ENCODE measurements at regions not wholly inside any gene's neighbourhood (a gene's known extent, or its start where the extent isn't known, plus 50 kb on each side); places are given as distances from the start of the nearest gene placed in this dataset.

- Histone ChIP-seq H3K79me2 (ENCODE audit: insufficient read depth, low read length) (no peaks in the 10 kb centered on the region), H3K27ac (ENCODE audit: low read depth, low read length) (no peak overlapping the region), H3F3A (ENCODE audit: insufficient read depth) (no peaks in the 10 kb centered on the region), H4K20me1 (ENCODE audit: low read depth, low read length) (no peaks in the 10 kb centered on the region), H3K4me3 (ENCODE audit: insufficient read depth, low read length, poor library complexity, severe bottlenecking) (no peak overlapping the region), H3K9me2 (replicated peaks; ENCODE audit: insufficient read depth, low read length) (no peaks in the 10 kb centered on the region), H3K4me2 (ENCODE audit: low read depth, low read length, poor library complexity, severe bottlenecking) (no peak overlapping the region), H2AFZ (ENCODE audit: low read depth, low read length, severe bottlenecking) (no peak overlapping the region), H3K9ac (ENCODE audit: low read length) (no peak overlapping the region), H3K27me3 (ENCODE audit: low read length) (no peaks in the 10 kb centered on the region), H3K9me3 (ENCODE audit: insufficient read depth, low read length) (no peaks in the 10 kb centered on the region), H3K36me3 (ENCODE audit: low read length) (no peaks in the 10 kb centered on the region)
- TF ChIP-seq, protein P1, sequence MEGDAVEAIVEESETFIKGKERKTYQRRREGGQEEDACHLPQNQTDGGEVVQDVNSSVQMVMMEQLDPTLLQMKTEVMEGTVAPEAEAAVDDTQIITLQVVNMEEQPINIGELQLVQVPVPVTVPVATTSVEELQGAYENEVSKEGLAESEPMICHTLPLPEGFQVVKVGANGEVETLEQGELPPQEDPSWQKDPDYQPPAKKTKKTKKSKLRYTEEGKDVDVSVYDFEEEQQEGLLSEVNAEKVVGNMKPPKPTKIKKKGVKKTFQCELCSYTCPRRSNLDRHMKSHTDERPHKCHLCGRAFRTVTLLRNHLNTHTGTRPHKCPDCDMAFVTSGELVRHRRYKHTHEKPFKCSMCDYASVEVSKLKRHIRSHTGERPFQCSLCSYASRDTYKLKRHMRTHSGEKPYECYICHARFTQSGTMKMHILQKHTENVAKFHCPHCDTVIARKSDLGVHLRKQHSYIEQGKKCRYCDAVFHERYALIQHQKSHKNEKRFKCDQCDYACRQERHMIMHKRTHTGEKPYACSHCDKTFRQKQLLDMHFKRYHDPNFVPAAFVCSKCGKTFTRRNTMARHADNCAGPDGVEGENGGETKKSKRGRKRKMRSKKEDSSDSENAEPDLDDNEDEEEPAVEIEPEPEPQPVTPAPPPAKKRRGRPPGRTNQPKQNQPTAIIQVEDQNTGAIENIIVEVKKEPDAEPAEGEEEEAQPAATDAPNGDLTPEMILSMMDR (IDR thresholded peaks at IDR 0.05; ENCODE audit: insufficient read depth, low read length, poor library complexity, severe bottlenecking), result no peak
- TF ChIP-seq EZH2phosphoT487 (conservative IDR thresholded peaks at IDR 0.05; ENCODE audit: low read length), result no peak
Observed at GRCh38 chr13:67643516-67644055, 413.4 kb upstream of the PCDH9 start.

DNA sequence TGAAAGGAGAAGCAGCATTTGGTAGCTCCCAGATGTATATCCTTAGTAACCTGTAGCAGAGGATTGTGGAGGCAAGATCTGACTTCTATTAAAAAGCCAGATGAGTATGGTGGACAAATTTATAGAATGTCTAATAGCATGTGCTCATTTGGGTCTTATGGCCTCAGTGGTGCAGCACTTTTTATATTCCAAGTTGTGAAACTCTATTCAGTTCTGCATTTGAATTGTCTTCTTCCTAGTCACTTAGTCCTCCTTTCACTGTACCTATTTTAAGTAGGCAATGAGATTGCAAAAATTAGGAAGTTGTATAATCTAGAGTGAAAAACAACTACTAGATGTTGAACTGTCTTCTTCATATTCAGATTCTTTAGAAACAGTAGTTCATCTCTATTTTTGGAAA is 412.5 kb upstream of the PCDH9 start:
- H3K27me3 ChIP-seq (ENCODE audit: low read length), result no peaks in the 10 kb centered on the region
- H3K36me3 ChIP-seq (ENCODE audit: low read length), result no peaks in the 10 kb centered on the region
- H3K4me2 ChIP-seq (ENCODE audit: low read depth, low read length, poor library complexity, severe bottlenecking), result no peak overlapping the region
- H3K9ac ChIP-seq (ENCODE audit: low read length), result no peak overlapping the region
- H3F3A ChIP-seq (ENCODE audit: insufficient read depth), result no peaks in the 10 kb centered on the region
- H3K4me3 ChIP-seq (ENCODE audit: insufficient read depth, low read length, poor library complexity, severe bottlenecking), result no peak overlapping the region
- H3K9me3 ChIP-seq (ENCODE audit: insufficient read depth, low read length), result no peaks in the 10 kb centered on the region
- H4K20me1 ChIP-seq (ENCODE audit: low read depth, low read length), result no peaks in the 10 kb centered on the region
- H2AFZ ChIP-seq (ENCODE audit: low read depth, low read length, severe bottlenecking), result no peak overlapping the region
- H3K27ac ChIP-seq (ENCODE audit: low read depth, low read length), result no peak overlapping the region
- no peaks in the 10 kb centered on the region for H3K79me2 ChIP-seq (ENCODE audit: insufficient read depth, low read length)
- TF ChIP-seq, protein P1 (IDR thresholded peaks at IDR 0.05; ENCODE audit: insufficient read depth, low read length, poor library complexity, severe bottlenecking), result no peak
- no peak for TF ChIP-seq EZH2phosphoT487 (conservative IDR thresholded peaks at IDR 0.05; ENCODE audit: low read length)
- no peaks in the 10 kb centered on the region for H3K9me2 ChIP-seq (replicated peaks; ENCODE audit: insufficient read depth, low read length)

DNA sequence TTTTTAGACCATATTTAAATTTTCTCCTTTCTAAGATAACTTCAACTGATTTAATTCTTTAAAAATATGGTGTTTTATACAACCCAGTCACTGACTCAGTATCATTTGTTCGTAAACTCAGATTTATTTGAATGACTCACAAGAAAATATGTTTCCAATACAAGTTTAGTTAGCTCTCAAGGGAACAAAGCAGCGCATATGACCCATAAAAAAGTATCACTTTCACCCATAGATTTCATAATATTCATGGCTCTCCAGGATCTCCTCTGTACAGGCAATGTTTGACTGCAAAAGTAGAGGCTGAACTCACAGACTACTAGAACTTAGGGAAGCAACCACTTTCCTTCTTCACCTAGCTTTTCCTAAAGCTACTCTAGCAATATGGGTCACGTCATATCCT is 405.6 kb upstream of the PCDH9 start:
- H3K9ac ChIP-seq (ENCODE audit: low read length), result no peak overlapping the region
- no peaks in the 10 kb centered on the region for H4K20me1 ChIP-seq (ENCODE audit: low read depth, low read length)
- H3K27ac ChIP-seq (ENCODE audit: low read depth, low read length), result no peak overlapping the region
- H3K36me3 ChIP-seq (ENCODE audit: low read length), result no peaks in the 10 kb centered on the region
- H3K79me2 ChIP-seq (ENCODE audit: insufficient read depth, low read length), result no peaks in the 10 kb centered on the region
- no peak overlapping the region for H3K4me3 ChIP-seq (ENCODE audit: insufficient read depth, low read length, poor library complexity, severe bottlenecking)
- no peaks in the 10 kb centered on the region for H3K9me3 ChIP-seq (ENCODE audit: insufficient read depth, low read length)
- TF ChIP-seq, protein P1 (IDR thresholded peaks at IDR 0.05; ENCODE audit: insufficient read depth, low read length, poor library complexity, severe bottlenecking), result no peak
- TF ChIP-seq EZH2phosphoT487 (conservative IDR thresholded peaks at IDR 0.05; ENCODE audit: low read length), result no peak
- no peak overlapping the region for H2AFZ ChIP-seq (ENCODE audit: low read depth, low read length, severe bottlenecking)
- no peaks in the 10 kb centered on the region for H3F3A ChIP-seq (ENCODE audit: insufficient read depth)
- no peaks in the 10 kb centered on the region for H3K27me3 ChIP-seq (ENCODE audit: low read length)
- no peak overlapping the region for H3K4me2 ChIP-seq (ENCODE audit: low read depth, low read length, poor library complexity, severe bottlenecking)
- H3K9me2 ChIP-seq (replicated peaks; ENCODE audit: insufficient read depth, low read length), result no peaks in the 10 kb centered on the region
